Sigmoid colon (tissue), 6 donors: ENCODE measurements at regions not wholly inside any gene's neighbourhood (a gene's known extent, or its start where the extent isn't known, plus 50 kb on each side); places are given as distances from the start of the nearest gene placed in this dataset.

Experiments used
- DNase-seq: peaks from one replicate; pipeline ENCODE4 v3.0.0-alpha.2; 2019
- H3K27ac ChIP-seq, 4 donors: fragments of 200-600 bp; sonication (generic); one replicate each; pipeline ENCODE4 v1.5.1; 2016 to 2019; ENCODE audit warnings: mild to moderate bottlenecking in 1 of 4
- H3K27me3 ChIP-seq, 3 donors: fragments of 200-600 bp; sonication (generic); one replicate each; pipeline ENCODE4 v1.5.1; 2019; ENCODE audit warnings: mild to moderate bottlenecking in 1 of 3
- H3K36me3 ChIP-seq, 4 donors: fragments of 200-600 bp; sonication (generic); one replicate each; pipeline ENCODE4 v1.5.1; 2016 to 2019
- H3K4me1 ChIP-seq, 4 donors: fragments of 200-600 bp; sonication (generic); one replicate each; pipeline ENCODE4 v1.5.1; 2017 to 2019
- H3K4me3 ChIP-seq, 4 donors: fragments of 200-600 bp; sonication (generic); one replicate each; pipeline ENCODE4 v1.5.1; 2017 to 2019; ENCODE audit warnings: mild to moderate bottlenecking in 2 of 4, moderate library complexity in 1 of 4
- H3K9me3 ChIP-seq, 4 donors: fragments of 200-600 bp in 3 of 4; sonication (generic) in 3 of 4; one replicate each; pipeline versions ENCODE4 v1.5.1 to v1.6.1; 2013 to 2019
- EP300 ChIP-seq, 4 donors: sonication (generic); formaldehyde crosslinking; IDR thresholded peaks; one replicate each; pipeline ENCODE4 v1.6.1; 2017; ENCODE audit warnings: antibody characterized with exemption in 4 of 4
- POLR2A ChIP-seq, 2 donors: fragments of 450-650 bp; IDR thresholded peaks; one replicate each; pipeline ENCODE4 v1.6.1; 2016; ENCODE audit warnings: antibody characterized with exemption in 2 of 2, mild to moderate bottlenecking in 2 of 2, moderate library complexity in 2 of 2
- POLR2AphosphoS5 ChIP-seq, 4 donors: sonication (generic); formaldehyde crosslinking; IDR thresholded peaks; one replicate each; pipeline ENCODE4 v1.6.1; 2017; ENCODE audit warnings: antibody characterized with exemption in 4 of 4
- WGBS, 2 donors: extraction: QIAGEN DNeasy Blood & Tissue Kit; methylation state at CpG; one replicate each; pipeline ENCODE4 v1.1.7; 2013; 5-methylcytosine and 5-hydroxymethylcytosine counted together
- intact Hi-C: fragments of 100-400 bp; cut with DNase I; formaldehyde crosslinking; loops from one replicate; pipeline ENCODE4 v1.15.1; 2023
- TF ChIP-seq, protein P1 (sequence below), 4 experiments: fragments of 450-650 bp in 3 of 4; fragments of 200-600 bp in 1 of 4; IDR thresholded peaks; one replicate each; pipeline ENCODE4 v1.5.1; 2016 to 2019; ENCODE audit warnings: antibody characterized with exemption in 4 of 4, mild to moderate bottlenecking in 3 of 4, moderate library complexity in 2 of 4
- donor health status: healthy with polysubstance abuse.
- donor health status: healthy.

DNA sequence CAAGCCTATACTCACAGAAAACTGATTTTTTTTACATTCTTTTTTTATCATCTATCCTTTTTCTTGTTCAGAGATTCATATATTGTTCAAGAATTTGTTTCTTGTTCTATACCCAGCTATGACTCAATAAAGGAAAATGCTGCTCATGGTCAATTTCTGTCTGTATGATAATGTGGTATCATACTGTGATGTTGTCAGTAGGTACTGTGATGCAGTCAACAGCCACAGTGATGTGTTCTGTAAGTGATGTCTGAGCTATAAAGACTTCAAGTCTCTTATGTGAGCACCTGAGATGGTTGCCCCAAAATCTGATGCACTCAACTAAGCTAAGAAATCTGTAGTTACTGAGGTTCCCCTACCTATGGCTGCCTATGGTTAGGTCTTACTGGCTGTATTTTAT lies 294.2 kb upstream of the GRIN3A start:
- Histone ChIP-seq H3K4me3 (no peak overlapping the region), H3K4me1 (no peaks in the 10 kb centered on the region), H3K27me3 (no peaks in the 10 kb centered on the region), H3K36me3 (no peaks in the 10 kb centered on the region), H3K9me3 (no peaks in the 10 kb centered on the region), H3K27ac (no peak overlapping the region)
- TF ChIP-seq EP300 (IDR thresholded peaks at IDR 0.05) (no peak), POLR2A (IDR thresholded peaks at IDR 0.05) (no peak), POLR2AphosphoS5 (IDR thresholded peaks at IDR 0.05) (no peak)
- TF ChIP-seq, protein P1, sequence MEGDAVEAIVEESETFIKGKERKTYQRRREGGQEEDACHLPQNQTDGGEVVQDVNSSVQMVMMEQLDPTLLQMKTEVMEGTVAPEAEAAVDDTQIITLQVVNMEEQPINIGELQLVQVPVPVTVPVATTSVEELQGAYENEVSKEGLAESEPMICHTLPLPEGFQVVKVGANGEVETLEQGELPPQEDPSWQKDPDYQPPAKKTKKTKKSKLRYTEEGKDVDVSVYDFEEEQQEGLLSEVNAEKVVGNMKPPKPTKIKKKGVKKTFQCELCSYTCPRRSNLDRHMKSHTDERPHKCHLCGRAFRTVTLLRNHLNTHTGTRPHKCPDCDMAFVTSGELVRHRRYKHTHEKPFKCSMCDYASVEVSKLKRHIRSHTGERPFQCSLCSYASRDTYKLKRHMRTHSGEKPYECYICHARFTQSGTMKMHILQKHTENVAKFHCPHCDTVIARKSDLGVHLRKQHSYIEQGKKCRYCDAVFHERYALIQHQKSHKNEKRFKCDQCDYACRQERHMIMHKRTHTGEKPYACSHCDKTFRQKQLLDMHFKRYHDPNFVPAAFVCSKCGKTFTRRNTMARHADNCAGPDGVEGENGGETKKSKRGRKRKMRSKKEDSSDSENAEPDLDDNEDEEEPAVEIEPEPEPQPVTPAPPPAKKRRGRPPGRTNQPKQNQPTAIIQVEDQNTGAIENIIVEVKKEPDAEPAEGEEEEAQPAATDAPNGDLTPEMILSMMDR (IDR thresholded peaks at IDR 0.05): no peak
- no peak for DNase-seq
- intact Hi-C loops: no loop called here

DNA sequence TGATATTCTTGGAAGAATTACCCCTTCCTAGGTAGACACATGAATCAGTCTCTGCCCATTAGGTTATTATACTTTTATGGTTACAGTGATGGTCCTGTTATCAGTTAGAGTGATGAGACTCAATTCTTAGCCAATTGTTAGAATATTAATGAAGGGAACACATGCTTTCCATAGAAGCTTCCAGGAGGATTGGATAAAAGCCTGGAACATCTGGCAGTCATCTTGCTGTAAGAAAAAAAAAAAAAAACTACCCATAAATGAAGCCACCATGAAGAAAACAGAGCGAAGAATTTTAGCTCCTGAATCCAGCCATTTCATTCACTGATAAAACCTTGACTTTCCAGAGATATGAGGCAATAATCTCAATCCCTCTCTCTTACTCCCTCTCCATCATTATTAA lies 262.5 kb upstream of the GRIN3A start:
- Histone ChIP-seq H3K27ac (no peak overlapping the region), H3K36me3 (no peaks in the 10 kb centered on the region), H3K4me3 (no peak overlapping the region), H3K27me3 (no peaks in the 10 kb centered on the region), H3K4me1 (no peaks in the 10 kb centered on the region), H3K9me3 (no peaks in the 10 kb centered on the region)
- WGBS, 2 donors: 66 to 69% methylated on average over 1 of the region's 1 CpG
- intact Hi-C loops: no loop called here
- no peak for DNase-seq
- no peak for TF ChIP-seq POLR2AphosphoS5 (IDR thresholded peaks at IDR 0.05)
- no peak for TF ChIP-seq EP300 (IDR thresholded peaks at IDR 0.05)
- TF ChIP-seq, protein P1 (IDR thresholded peaks at IDR 0.05): no peak
- TF ChIP-seq POLR2A (IDR thresholded peaks at IDR 0.05): no peak

DNA sequence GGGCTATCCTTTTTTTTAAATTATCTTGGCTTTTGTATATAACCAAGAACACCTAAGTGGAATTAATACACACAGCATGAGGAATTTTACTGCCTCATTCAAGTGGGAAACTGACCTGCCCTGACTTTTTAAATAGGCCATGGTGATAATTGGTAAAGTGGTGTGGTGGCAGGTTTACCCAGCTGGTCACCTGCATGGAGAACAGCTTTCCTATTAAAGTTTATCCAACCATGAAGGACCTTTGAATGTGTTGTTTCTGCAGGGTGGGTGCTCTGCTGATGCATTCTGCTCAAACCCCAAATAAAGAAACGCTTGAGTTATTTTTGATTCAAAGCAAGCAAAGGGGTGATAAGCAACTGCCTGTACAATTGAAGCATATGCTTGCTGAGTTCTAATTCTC lies 261.0 kb upstream of the GRIN3A start:
- Histone ChIP-seq H3K9me3 (no peaks in the 10 kb centered on the region), H3K36me3 (no peaks in the 10 kb centered on the region), H3K4me3 (no peak overlapping the region), H3K4me1 (no peaks in the 10 kb centered on the region), H3K27me3 (no peaks in the 10 kb centered on the region), H3K27ac (no peak overlapping the region)
- no peak for DNase-seq
- TF ChIP-seq POLR2AphosphoS5 (IDR thresholded peaks at IDR 0.05): no peak
- no peak for TF ChIP-seq EP300 (IDR thresholded peaks at IDR 0.05)
- TF ChIP-seq, protein P1 (IDR thresholded peaks at IDR 0.05): no peak
- WGBS, 2 donors: 66 to 88% methylated on average over 1 of the region's 1 CpG
- intact Hi-C loops: no loop called here

DNA sequence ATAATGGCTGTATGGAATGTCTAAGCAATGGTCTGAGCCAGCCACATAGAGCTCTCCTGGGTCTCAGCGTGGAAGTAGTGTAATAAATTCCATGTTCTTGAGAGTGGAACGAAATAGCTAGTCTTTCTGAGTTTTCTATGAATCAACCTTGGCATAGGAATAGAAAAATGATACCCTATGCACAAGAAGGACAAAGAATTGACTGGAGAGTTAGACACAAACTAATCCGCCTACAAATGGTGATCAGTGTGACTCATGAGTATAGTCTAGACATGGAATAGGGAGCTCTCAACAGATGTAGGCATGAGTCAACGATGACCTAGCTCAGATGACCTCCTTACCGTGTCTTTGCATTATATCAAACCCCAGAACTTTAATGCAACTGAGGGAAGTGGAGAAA lies 256.8 kb upstream of the GRIN3A start:
- no peak for DNase-seq
- H3K4me1 ChIP-seq: no peaks in the 10 kb centered on the region
- no peak overlapping the region for H3K4me3 ChIP-seq
- intact Hi-C loops: no loop called here
- WGBS, 2 donors: 63 to 74% methylated on average over 5 of the region's 5 CpGs
- TF ChIP-seq, protein P1 (IDR thresholded peaks at IDR 0.05): no peak
- TF ChIP-seq POLR2AphosphoS5 (IDR thresholded peaks at IDR 0.05) (no peak), POLR2A (IDR thresholded peaks at IDR 0.05) (no peak), EP300 (IDR thresholded peaks at IDR 0.05) (no peak)
- H3K36me3 ChIP-seq: no peaks in the 10 kb centered on the region
- H3K27ac ChIP-seq: no peak overlapping the region
- H3K9me3 ChIP-seq: no peaks in the 10 kb centered on the region
- H3K27me3 ChIP-seq: no peaks in the 10 kb centered on the region

DNA sequence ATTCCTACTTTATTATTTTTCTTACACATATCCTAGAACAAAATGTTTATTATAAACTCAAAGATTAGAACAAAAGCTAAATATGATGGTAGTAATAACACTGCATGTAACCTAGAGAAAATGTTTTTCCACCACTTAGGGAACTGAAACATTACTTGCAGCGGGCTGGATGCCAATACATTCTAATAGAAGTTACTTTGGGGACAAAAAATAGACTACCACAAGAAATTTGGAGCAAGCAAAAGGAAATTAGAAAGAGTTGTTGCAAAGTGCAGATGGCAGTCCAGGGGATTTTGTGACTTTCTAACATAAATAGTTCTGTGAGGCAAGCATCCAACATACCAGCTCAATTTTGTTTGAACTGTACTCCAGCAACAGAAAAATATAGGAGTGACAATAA lies 255.3 kb upstream of the GRIN3A start:
- H3K4me3 ChIP-seq: no peak overlapping the region
- DNase-seq: no peak
- 79 to 88% methylated on average over 1 of the region's 1 CpG for WGBS, 2 donors
- no peaks in the 10 kb centered on the region for H3K27me3 ChIP-seq
- TF ChIP-seq, protein P1 (IDR thresholded peaks at IDR 0.05): no peak
- TF ChIP-seq EP300 (IDR thresholded peaks at IDR 0.05): no peak
- TF ChIP-seq POLR2AphosphoS5 (IDR thresholded peaks at IDR 0.05): no peak
- no peak for TF ChIP-seq POLR2A (IDR thresholded peaks at IDR 0.05)
- no peaks in the 10 kb centered on the region for H3K9me3 ChIP-seq
- intact Hi-C loops: no loop called here
- H3K36me3 ChIP-seq: no peaks in the 10 kb centered on the region
- H3K27ac ChIP-seq: no peak overlapping the region
- no peaks in the 10 kb centered on the region for H3K4me1 ChIP-seq
